NCI-H526 treated with DMSO at 0.1 percent for 48 hours (cell line): ENCODE measurements at regions not wholly inside any gene's neighbourhood (a gene's known extent, or its start where the extent isn't known, plus 50 kb on each side); places are given as distances from the start of the nearest gene placed in this dataset.

Experiments used
- DNase-seq: peaks from one replicate; lab custom pipeline; 2025; lab: John Stamatoyannopoulos, UW

DNA sequence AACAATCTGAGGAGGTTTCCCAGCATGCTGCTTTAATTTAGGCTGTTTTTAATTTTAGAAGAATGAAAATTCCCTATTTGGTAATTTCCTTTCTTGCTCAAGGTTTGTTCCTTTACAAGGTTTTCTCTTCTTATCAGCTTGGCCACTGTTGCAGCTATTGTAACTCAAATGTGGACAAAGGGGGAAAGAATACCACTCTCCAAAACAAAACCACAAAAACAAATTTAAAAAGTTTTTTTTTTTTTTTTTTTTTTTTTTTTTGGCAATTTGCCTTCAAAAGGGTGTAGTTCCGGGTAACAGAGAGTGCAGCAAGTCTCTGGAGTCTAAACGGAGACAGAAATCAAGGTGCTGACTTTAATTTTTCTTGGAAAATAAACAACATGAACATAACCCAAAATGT lies 306.4 kb upstream of the ARGLU1 start:
- no peak for DNase-seq

DNA sequence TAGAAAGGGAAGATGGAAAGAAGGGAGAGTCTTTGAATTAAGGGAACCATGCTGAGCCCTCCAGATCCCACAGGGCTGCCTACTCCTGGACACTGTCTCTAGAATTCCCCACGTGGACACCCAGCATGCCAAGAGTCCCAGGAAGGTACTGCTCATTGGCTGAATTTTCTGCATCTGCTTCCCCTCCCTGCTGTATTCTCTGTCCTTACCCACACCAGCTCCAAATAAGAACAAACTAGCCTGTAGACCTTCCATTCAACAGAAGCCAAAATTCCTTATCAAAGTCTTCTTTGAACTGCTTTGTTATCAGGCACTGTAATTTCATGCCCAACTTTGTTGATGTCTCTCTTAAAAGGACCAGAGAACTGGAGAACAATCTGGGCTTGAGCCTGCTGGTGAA lies 305.9 kb upstream of the ARGLU1 start:
- DNase-seq: no peak

DNA sequence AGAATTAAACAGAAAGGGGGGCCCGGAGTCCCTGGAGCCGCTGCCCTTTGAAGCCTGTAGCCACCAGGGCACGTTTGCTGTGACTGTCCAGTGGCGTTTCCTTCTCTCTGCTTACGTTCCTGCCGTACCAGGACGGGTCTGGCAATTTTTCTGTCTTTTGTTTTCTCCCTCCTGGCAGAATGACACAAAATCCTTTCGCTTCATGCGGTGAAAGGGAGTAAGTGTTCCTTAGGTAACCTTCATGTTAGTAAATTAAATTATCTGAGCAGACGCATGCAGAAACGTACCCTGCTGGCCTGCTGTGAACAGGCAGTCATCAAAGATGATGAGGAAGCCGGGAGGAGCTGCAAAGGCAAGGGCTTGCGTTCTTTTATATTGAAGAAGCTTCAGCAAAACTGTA lies 299.3 kb upstream of the ARGLU1 start:
- no peak for DNase-seq

DNA sequence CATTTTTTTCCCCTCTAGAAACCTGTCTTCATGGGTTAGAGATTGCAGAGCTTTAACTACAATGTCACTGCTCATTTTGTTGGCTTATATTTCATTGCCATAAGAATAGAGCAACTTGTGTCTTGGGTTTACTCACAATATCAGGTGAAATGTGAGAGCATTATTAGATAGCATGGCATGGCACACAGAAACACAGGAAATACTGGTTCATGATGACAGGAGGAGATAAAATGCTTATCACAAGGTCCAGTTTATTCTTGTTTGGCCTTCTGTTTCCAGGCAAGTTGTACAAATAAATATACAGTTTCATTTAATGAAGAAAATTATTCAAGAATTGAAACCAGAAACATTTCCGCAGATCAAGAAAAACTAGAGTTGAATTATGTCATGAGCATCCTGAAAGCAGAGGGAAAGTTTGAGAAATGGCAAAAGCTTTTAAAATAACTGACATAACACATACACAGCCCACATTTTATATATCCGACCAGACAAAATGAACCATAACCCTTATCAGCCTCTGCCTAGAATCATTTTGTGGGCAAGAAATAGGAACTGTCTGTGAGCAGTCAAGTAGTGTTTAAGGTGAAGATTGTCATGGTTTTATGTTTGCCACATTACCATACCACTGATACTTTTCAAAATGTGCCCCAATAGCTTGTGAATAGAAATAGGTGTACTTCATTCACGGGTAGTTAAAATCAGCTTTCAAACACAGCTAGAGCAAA lies 297.9 kb upstream of the ARGLU1 start:
- DNase-seq: no peak

DNA sequence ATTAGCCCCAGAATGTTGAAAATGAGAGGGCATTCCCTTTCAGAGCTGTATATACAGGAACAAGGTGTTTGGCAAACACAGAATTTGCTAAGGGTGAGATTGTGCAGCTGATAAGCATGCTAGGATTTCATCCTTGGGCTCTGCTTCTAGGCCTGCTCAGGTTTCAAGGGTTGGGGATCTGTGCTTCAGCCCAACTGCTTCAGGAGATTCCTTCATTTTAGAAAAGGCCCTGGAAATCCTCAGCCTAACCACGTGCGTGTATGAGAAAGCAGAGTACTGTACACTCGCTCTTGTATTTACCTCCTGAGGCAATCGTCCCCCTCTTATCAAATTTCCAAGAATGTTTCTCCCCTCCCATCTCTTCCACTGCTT lies 291.6 kb upstream of the ARGLU1 start:
- DNase-seq: no peak

DNA sequence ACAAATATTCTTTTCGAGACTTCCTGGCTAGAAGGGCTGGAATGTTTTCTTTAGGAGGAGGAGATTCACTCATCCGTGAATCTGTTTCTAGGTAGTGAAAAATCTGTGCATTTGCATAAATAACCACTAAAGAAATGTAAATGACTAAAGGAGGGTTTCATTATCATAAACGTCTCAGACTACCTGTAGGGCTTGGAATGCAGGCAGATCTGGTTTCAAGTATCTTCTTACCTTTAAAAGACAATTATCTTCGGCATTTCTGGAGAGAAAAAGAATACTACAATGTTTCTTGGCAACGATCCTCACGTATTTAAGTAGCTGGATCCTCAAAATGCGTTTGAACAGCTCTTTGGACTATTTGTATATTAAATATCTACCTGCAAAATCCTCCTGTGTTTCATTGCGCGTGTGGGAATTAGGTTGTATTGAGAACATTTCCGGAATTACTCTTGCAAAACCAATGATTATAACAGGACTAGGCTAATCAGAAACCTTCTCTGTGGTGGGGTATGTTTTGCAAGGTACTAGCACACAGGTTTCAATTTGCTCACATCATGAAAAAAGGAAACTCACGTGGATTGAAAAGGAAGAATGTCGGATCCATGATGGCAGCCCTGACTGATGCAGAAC lies 291.1 kb upstream of the ARGLU1 start:
- peak; percentile 56 for DNase-seq

DNA sequence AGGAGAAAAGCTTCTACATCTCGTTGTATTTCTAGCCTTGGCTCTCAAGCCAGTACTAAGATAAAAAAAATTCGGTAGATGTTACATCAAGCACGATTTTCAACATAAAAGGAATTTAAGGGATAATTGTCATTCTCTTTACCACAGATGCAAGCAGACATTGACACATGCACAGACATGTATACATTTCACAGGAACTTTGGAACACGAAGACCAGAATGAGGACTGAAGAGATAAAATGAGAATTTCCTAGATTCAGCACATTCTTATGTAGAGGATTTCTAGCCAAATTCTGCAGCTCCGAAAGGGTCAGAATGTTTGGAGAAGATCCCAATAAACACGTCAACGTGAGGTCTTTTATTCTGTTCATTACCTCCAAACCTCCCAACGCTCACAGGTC lies 284.5 kb upstream of the ARGLU1 start:
- no peak for DNase-seq

DNA sequence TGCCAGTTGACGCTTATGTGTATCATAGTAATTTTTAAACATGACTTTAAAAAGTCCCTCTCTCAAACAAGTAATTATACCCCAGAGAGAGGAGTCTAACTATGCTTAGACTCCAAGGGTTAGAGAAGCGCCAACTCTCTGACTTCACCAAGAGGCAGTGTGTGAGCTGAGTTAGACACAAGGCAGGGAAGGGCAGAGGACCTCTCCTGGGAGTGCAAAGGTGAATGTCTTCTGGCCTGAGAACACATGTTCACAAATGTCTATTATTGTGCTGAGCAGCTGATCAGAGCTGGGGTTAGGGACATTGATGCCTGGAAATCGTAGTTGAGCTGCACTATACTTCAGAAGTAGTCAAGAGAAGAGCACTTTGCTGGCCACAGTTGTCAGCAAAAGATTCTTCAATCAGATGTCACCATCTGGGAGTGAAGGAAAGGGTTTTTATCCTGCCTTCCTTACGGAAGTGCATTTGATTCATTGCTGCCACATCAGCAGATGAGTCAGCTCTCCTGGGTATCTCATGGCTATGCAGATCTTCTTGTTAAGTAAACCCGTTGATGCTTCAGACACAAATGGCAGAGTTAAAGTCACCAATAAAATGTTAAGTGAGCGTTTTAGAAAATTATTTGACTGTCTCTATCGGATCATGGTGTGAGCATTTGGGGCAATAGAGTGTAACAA lies 283.2 kb upstream of the ARGLU1 start:
- DNase-seq: no peak

DNA sequence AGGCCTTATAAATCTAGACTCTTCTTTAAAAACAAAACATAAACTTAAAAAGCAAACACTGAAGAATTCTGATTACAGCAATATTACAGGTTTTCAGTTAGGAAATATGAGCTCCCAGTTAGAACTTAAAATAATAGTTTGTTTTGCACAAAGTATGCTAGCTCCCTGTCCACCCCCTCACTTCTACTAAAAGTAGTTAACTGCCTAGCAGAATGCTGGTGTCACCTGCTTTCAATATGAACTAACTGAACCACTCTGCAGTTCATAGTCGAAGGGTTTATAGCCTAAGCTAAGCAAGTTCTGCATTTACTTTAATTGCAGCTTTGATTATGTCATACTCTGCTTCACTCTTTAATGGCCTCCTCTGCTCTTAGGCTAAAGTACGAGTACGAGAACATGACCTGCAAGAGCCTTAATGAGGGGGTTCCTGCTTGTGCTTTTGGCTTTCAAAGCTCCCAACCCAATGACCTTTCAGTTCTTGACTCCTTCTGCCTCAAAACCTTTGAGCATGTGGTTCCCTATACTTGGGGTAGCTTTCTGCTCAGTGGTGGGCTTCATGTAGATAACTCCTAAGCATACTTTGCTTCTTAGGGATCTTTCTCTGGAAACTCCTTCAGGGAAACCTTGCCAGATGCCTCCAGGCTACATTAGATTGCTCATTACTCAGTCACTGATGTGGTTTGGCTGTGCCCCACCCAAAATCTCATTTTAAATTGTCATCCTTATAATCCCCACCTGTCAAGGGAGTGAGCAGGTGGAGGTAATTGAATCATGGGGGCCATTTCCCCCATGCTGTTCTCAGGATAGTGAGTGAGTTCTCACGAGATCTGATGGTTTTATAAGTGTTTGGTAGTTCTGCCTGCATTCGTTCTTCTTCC lies 278.9 kb upstream of the ARGLU1 start:
- no peak for DNase-seq

DNA sequence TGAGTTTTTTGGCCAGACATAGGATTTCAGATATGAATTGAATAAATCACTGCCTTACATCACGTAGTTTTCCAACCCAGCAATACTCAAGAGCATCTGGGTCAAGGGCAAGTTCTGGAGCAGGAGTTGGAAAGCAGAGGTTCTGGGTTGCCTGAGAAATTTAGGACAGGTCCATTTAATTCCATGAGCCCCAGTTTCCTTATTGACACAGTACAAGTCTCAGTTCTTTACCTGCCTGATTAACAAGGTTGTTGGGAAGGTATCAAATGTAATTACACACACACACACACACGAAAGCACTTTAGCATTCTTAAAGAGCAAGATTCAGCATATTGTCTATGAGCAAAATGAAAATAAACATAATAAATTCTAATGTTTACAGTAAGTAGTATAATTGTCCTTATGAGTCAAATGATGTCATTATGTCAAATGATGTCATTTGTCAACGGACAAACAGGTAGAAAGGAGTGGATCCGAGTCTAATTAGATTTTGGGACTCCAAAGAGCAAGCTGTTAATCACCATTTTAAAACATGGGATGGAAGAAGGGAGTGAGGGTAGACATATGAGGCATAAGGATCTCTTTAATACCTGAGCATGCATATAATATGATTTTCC lies 268.4 kb upstream of the ARGLU1 start:
- no peak for DNase-seq

DNA sequence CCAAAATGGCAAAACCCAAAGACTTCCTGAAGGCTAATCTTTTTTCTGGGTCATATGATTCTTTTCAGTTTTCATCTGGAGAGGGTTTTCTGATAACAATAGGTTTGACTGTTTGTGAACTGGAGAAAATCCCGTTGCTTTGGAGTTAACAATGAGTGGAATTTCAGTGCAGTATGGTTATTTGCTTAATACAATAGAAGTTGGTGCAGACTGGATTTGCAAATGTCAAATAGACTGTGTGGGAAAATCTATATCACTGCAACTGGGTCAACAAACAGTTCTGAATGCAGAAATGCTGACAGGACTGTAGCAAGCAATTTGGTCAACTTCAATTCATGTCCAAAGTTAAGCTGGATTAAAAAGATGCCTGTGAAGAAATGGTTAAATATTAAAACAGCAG lies 267.5 kb upstream of the ARGLU1 start:
- no peak for DNase-seq

DNA sequence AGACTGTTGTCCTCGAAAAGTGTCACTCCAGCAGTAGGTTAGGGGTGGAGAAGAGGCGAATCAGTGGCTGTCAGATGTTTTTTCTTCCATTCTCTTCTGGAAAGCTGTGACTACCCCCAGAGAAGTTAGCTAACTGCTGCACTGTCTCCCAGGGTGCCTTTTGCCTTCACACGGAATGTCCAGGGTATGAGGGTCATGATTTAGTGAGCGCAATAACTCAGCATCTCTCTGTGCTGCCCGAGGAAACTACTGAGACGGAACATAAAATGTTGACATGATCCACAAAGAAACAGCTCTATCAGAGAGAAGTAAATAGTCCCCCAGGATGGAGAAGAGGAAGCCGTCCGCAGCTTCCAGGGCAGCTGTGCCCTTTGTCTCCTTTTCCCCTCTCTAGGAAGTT lies 254.0 kb upstream of the ARGLU1 start:
- no peak for DNase-seq

DNA sequence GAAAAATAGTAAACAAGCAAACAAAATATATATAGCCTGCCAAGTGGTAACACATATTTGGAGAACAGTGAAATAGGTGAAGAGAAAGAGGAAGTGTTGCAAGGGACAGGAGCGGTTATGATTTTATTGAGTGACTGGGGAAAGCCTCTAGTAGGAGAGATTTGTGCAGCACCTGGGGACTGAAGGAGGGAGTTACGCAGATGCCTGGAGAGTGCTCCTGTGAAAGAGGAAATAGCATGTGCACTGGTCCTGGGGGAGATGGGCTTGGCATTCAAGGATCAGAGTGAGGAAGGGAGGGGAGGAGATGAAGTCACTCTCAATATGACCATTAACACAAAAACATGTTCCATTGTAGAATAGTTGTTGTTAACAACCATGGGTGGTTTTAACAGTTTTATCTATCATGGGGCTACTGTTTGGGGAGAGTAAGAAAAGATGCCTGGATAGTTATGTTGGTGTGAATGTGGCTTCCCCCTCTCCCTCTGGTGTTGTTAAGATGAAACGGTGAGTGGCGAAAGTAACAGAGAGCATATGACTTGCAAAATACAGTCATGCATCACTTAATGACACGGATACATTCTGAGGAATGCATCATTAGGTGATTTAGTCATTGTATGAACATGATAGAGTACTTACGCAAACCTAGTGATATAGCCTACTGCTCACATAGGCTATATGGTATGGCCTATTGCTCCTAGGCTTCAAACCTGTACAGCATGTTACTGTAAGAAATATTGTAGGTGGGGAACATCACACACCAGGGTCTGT lies 251.7 kb upstream of the ARGLU1 start:
- DNase-seq: no peak

DNA sequence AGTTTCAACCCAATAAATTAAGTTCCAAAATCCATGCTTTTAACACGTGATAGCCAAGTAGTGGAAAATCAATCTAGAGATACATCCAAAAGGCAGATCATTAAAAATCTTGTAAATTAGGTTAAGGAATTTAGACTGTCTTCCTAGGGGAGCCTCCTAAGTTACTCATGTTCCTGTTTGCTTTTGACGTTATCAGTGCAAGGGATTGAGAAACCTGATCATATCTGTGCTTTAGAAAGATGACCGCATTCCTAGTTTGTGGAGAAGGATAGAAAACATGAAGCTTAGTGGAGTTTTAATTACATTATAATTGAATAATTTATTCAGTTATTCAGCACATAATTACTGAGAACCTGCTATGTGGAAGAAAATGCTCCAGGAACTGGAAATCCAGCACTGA lies 251.0 kb upstream of the ARGLU1 start:
- no peak for DNase-seq

DNA sequence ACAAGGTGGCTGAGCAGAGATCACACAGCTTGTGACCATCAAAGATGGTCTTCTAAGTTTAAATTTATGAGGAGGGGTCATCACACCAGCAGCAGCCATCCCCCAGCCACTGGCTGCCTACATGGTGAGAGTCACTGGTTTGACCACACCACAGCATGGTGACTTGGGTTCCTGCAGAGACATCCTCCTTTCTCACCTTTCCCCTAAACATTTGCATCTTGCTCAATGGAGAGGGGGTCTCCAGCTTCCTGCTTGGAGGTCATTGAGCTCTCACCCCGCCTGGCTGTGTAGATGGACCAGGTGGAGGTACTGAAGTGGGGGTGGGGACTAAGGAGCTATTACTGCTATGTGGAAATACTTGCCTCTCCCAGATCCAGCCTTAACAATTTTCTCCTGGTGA lies 247.6 kb upstream of the ARGLU1 start:
- DNase-seq: no peak

DNA sequence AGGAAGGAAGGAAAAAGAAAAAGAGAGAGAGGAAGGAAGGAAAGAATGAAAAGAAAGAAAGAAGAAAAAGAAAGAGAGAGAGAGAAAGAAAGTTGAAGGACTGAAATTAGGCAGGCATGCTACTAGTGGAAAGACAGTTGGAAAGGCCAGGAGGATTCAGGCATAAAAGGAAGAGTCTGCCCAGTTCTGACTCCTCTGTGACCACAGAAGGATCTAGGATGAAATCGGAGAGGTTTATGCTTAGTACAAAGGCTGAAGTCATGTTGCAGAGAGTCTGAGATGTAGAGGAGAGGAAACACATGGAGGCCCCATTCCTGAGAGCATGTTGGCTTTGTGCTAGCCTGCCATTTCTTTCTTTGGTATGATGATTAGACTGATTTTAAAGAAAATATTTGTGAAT lies 246.5 kb upstream of the ARGLU1 start:
- DNase-seq: no peak

DNA sequence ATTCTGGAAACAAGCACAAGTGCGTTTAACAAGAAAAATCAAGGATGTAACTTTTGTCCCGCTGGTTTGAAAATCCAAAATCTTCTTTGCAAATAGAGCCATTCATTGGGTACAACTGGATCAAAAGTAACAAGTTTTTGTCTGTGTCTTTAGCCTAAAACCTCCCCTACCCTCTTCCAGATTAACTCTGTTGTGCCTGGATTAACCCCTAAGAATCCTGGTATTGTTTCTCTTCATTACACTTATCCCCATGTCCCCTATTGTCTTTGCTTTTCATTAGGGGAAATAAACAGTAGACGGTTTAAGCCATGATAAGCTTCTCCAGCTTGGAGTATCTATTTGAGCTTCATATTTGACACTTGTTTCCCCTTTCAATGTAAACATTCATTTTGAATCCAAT lies 242.1 kb upstream of the ARGLU1 start:
- DNase-seq: no peak

DNA sequence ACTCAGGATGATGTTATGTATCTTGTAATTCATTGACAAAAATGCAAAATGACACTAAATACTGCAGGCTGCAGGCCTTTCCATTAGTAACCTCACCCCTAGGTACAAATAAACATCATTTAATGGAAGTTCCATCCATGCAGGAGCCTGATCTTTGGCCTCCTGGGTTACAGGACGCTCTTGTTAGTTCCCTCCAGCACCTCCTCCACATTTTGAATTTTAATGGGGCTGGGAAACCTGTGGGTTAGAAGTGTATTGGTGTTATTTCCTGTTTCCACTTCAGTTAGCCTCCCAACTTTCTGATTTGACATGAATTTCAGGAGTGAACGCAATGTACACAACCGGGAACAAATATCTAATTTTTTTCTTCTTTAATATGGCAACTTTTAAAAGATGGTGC lies 237.1 kb upstream of the ARGLU1 start:
- no peak for DNase-seq

DNA sequence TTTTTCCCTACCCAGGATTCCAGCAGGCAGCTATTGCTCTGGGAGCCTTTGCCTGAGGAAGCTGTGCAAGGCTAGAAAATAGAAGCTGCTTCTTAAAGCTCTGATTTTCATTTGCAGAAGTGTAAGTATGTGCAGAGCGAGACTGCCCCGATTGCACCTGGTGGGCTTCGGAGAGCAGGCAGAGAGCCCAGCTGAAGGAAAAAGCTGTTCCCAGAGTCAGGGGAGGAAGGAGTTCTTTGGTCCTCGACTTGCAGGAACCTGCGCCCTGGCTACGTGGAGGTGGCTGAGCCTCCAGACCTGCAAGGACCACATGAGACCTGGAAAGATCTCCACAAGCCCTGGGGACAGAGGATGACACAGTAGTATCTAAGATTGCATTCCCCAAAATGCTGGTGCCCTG lies 235.0 kb upstream of the ARGLU1 start:
- DNase-seq: no peak

DNA sequence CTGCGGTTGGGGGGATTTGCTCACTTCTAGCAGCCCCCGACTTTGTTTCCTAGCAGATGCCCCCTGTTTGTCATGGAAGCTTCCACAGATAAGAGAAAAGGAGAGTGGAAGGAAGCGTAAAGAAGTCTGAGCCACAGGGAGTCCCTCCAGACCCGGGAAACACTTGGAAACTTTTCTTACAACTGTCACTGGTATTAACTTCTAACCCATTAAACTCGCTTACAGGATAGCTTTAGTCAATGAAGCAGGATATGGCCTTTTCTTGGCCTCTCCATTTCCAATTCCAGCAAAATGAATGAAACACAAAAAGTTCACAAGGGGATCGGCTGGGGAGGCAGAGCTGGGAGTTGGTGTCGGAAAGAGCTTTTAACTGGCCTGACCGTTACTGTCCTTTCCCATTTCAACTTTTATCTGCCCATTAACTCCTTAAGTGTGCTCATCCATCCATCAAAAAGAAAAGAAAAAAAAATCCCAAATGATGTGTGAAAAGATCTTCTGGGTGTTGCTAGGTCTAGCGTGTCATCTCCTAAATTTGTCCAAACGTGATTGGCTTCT lies 231.9 kb upstream of the ARGLU1 start:
- DNase-seq: no peak

DNA sequence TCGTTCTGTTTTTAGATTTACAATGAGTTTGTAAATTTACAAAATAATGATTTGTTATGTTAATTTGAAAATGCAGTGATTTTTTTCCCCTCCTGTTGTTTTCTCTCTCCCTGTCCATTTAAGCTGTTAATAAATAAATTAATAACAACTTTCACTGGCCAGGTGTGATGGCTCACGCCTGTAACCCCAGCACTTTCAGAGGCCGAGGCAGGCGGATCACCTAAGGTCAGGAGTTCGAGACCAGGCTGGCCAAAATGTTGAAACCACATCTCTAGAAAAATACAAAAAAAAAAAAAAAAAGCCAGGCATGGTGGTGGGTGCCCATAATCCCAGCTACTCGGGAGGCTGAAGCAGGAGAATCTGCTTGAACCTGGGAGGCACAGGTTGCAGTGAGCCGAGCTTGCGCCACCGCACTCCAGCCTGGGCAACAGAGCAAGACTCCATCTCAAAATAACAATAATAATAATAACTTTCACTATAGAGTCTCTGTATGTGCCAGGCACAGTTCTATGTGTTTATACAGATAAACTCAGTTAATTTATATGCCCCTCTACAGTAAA lies 229.2 kb upstream of the ARGLU1 start:
- no peak for DNase-seq
